ENCODE measurements at regions not wholly inside any gene's neighbourhood (a gene's known extent, or its start where the extent isn't known, plus 50 kb on each side); places are given as distances from the start of the nearest gene placed in this dataset.
A peak's percentile ranks its signal among the peaks of the same experiment; 100 is the strongest.

DNA sequence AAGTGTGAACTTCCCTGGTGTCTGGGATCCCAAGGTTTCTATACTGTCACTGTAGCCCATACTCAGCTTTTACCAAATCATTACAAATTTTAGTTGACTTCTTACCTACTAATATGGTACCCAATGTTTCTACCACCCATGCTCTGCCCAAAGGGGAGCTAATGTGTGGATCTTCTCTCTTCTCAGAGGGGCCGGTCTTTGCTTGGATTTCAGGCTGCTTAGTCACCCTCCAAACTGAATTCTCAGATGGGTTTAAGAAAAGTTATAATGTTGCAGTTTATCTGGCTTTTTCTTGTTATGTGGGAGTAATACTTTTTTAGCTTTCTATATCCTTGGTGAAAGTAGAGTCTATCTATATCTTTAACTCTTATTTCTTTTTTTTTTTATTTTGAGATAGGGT, 67.1 kb upstream of the AKAP13 start:
- Histone ChIP-seq H3K4me1 (ENCODE audit: low read depth) (peaks cover 26% of the 10 kb centered on the region), H3K9me3 (no peaks in the 10 kb centered on the region), H3K36me3 (ENCODE audit: low read depth) (no peaks in the 10 kb centered on the region), H3K4me3 (no peak overlapping the region)
- ATAC-seq, result no peak
- intact Hi-C loops (cut with DNase I, micrococcal nuclease), result no loop called here
- TF ChIP-seq, protein P1, sequence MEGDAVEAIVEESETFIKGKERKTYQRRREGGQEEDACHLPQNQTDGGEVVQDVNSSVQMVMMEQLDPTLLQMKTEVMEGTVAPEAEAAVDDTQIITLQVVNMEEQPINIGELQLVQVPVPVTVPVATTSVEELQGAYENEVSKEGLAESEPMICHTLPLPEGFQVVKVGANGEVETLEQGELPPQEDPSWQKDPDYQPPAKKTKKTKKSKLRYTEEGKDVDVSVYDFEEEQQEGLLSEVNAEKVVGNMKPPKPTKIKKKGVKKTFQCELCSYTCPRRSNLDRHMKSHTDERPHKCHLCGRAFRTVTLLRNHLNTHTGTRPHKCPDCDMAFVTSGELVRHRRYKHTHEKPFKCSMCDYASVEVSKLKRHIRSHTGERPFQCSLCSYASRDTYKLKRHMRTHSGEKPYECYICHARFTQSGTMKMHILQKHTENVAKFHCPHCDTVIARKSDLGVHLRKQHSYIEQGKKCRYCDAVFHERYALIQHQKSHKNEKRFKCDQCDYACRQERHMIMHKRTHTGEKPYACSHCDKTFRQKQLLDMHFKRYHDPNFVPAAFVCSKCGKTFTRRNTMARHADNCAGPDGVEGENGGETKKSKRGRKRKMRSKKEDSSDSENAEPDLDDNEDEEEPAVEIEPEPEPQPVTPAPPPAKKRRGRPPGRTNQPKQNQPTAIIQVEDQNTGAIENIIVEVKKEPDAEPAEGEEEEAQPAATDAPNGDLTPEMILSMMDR (IDR thresholded peaks at IDR 0.05), result no peak
- no peak for DNase-seq

DNA sequence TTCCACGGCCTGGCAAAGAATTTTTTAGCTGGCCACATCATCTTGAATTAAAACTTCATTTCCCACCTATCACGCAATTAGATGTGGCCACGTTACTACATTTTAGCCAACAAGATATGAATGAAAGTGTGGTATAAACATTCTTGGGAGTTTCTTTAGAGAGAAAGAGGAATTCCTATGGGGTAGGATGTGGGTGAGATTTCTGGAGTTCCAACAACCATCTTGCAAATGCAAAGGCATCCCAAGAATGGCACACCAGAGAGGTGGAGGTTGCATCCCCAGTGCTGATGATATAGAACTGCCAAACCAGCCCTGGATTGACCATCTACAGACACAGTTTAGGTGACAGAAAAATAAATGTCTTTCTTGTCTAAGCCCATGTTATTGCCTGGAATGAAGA, 66.3 kb upstream of the AKAP13 start:
- Histone ChIP-seq H3K4me1 (ENCODE audit: low read depth) (peaks cover 34% of the 10 kb centered on the region), H3K36me3 (ENCODE audit: low read depth) (no peaks in the 10 kb centered on the region), H3K9me3 (no peaks in the 10 kb centered on the region), H3K4me3 (no peak overlapping the region)
- ATAC-seq (no peak), DNase-seq (no peak)
- intact Hi-C loops (cut with DNase I, micrococcal nuclease), result no loop called here
- TF ChIP-seq, protein P1 (IDR thresholded peaks at IDR 0.05), result no peak

GRCh38 chr15:85314633-85315032, 65.8 kb upstream of the AKAP13 start:
- TF ChIP-seq, protein P1 (IDR thresholded peaks at IDR 0.05), result no peak
- ATAC-seq (no peak), DNase-seq (no peak)
- intact Hi-C loops (cut with DNase I, micrococcal nuclease), result no loop called here
- Histone ChIP-seq H3K36me3 (ENCODE audit: low read depth) (no peaks in the 10 kb centered on the region), H3K9me3 (no peaks in the 10 kb centered on the region), H3K4me3 (no peak overlapping the region), H3K4me1 (ENCODE audit: low read depth) (peaks cover 36% of the 10 kb centered on the region)

GRCh38 chr15:85316244-85316934, 64.0 kb upstream of the AKAP13 start:
- TF ChIP-seq, protein P1 (IDR thresholded peaks at IDR 0.05), result no peak
- H3K4me1 ChIP-seq (ENCODE audit: low read depth), result peaks cover 36% of the 10 kb centered on the region
- no peaks in the 10 kb centered on the region for H3K36me3 ChIP-seq (ENCODE audit: low read depth)
- intact Hi-C loops (cut with DNase I, micrococcal nuclease), result no loop called here
- no peaks in the 10 kb centered on the region for H3K9me3 ChIP-seq
- H3K4me3 ChIP-seq, result no peak overlapping the region
- DNase-seq (peak in 1 of 3 donors; percentile 49), ATAC-seq (peak; percentile 75)

GRCh38 chr15:85318048-85318731, 62.2 kb upstream of the AKAP13 start:
- peaks cover 36% of the 10 kb centered on the region for H3K4me1 ChIP-seq (ENCODE audit: low read depth)
- ATAC-seq (peak; percentile 96), DNase-seq (peak; percentile 62 to 91 (median 77))
- no peaks in the 10 kb centered on the region for H3K36me3 ChIP-seq (ENCODE audit: low read depth)
- no peaks in the 10 kb centered on the region for H3K9me3 ChIP-seq
- intact Hi-C loops (cut with DNase I, micrococcal nuclease), result no loop called here
- H3K4me3 ChIP-seq, result no peak overlapping the region
- TF ChIP-seq, protein P1 (IDR thresholded peaks at IDR 0.05), result no peak
